ENCODE measurements at regions not wholly inside any gene's neighbourhood (a gene's known extent, or its start where the extent isn't known, plus 50 kb on each side); places are given as distances from the start of the nearest gene placed in this dataset.

DNA sequence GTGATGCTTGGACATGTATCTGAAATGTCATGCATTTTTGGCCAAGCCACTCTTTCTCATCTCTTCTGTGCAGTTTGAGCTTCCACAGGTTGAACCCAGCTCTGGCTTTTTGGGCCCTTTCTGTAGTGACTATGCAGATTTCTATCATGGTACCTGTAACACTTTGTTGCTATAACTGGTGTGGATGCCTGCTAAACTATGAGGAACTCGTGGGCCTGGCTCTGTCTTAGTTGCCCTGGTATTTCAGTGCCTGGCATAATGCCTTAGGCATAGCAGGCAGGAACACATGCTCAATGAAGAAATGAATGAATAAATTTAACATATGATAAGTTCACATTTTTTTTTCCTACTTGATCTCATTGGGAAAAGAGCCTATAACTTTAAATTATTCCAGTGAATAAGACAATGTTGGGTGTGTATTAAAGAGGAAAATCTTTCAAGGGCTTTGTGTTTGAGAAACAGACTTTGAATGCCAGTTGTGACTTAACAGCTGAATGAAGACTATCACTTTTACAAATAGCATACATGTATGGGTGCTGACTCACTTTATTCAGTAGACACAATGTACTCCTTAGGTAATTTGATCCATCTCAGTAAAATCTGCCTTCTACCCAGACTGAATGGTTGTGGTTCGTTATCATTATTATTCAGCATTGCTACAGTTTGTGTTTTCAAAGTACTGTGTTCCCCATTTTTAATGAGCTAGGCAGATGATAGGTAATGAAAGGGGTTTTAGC is 86.4 kb upstream of the MAP4K3 start:
- DNase-seq, result no peak
- peak overlapping the region; percentile 68 for H3K27ac ChIP-seq (replicated peaks)

DNA sequence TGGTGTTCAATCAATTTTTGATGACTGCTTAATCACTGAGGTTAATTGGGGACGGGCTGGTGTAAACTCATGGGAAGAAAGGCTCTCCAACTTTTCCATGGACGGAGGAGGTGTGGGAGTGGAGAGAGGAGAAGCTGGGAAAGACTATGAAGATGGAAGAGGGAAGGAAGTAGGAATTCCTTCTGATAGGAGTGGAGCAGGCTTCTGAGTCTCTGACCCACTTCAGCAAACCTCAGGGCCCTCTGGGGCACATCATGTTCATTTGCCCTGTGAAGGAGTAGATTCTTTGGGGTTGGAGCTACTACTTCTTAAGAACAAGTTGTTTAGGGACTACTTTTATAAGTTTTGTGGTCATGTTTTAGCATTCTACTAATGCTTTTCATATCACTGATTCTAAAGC is 87.0 kb upstream of the MAP4K3 start:
- Histone ChIP-seq H3K27ac (replicated peaks) (peak overlapping the region; percentile 68), H3K9me3 (replicated peaks) (peaks cover 7% of the 10 kb centered on the region), H3K4me3 (no peak overlapping the region), H3K36me3 (no peaks in the 10 kb centered on the region), H3K4me1 (peaks cover 49% of the 10 kb centered on the region), H3K27me3 (ENCODE audit: low read depth) (no peaks in the 10 kb centered on the region)
- intact Hi-C loops (cut with micrococcal nuclease), result no loop called here
- no peak for DNase-seq
- TF ChIP-seq, protein P1, sequence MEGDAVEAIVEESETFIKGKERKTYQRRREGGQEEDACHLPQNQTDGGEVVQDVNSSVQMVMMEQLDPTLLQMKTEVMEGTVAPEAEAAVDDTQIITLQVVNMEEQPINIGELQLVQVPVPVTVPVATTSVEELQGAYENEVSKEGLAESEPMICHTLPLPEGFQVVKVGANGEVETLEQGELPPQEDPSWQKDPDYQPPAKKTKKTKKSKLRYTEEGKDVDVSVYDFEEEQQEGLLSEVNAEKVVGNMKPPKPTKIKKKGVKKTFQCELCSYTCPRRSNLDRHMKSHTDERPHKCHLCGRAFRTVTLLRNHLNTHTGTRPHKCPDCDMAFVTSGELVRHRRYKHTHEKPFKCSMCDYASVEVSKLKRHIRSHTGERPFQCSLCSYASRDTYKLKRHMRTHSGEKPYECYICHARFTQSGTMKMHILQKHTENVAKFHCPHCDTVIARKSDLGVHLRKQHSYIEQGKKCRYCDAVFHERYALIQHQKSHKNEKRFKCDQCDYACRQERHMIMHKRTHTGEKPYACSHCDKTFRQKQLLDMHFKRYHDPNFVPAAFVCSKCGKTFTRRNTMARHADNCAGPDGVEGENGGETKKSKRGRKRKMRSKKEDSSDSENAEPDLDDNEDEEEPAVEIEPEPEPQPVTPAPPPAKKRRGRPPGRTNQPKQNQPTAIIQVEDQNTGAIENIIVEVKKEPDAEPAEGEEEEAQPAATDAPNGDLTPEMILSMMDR (IDR thresholded peaks at IDR 0.05; ENCODE audit: borderline replicate concordance), result no peak

More for the DNA sequence above, 86.4 kb upstream of the MAP4K3 start:
- Histone ChIP-seq H3K27me3 (ENCODE audit: low read depth) (no peaks in the 10 kb centered on the region), H3K9me3 (replicated peaks) (peaks cover 7% of the 10 kb centered on the region), H3K36me3 (no peaks in the 10 kb centered on the region), H3K4me3 (no peak overlapping the region), H3K4me1 (peaks cover 48% of the 10 kb centered on the region)
- TF ChIP-seq, protein P1 (IDR thresholded peaks at IDR 0.05; ENCODE audit: borderline replicate concordance), result no peak
- intact Hi-C loops (cut with micrococcal nuclease), result no loop called here

DNA sequence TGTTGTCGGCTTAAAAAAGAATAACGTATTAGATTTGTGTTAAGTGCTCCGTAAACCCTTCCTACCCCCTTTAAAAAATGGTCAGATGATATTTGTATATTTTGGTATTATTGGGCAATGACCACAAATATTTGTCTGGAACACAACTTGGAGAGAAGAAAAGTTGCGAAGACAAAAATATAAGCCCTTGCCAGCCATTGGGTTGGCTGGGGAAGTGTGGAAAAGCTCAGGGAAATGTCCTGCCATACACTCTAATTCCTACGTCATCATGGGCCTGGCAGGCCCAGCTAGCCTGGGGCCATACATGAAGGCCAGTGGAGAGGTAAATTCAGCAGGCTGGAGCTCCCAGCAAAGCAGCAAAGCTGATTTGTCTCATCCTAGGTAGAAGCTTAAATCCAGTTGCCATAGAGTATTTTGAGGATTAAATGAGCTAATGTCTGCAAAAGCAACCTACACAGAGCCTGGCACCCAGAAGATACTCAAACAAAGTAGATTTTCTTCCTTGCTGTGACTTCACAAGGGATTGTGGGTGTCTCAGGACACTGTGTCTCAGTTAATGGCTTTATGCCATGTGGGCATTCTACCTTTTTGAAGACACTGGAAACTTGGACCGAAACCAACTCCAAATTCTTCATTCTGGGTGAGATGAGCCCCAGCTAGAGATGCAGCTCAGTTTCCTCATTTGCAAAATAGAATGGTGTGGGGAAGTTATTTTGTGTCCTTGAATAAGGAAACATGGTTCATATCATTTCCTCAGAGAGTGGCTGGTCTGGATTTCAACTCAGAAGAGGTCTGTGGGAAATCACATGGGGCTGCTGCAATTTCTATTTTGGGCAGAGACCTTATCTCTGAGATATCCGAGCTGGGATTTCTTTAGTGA is 87.9 kb upstream of the MAP4K3 start:
- H3K4me1 ChIP-seq, result peaks cover 59% of the 10 kb centered on the region
- peaks cover 7% of the 10 kb centered on the region for H3K9me3 ChIP-seq (replicated peaks)
- no peak overlapping the region for H3K4me3 ChIP-seq
- H3K27ac ChIP-seq (replicated peaks), result peak overlapping the region; percentile 68
- DNase-seq, result no peak
- TF ChIP-seq, protein P1 (IDR thresholded peaks at IDR 0.05; ENCODE audit: borderline replicate concordance), result no peak
- intact Hi-C loops (cut with micrococcal nuclease), result no loop called here
- no peaks in the 10 kb centered on the region for H3K36me3 ChIP-seq
- H3K27me3 ChIP-seq (ENCODE audit: low read depth), result no peaks in the 10 kb centered on the region

DNA sequence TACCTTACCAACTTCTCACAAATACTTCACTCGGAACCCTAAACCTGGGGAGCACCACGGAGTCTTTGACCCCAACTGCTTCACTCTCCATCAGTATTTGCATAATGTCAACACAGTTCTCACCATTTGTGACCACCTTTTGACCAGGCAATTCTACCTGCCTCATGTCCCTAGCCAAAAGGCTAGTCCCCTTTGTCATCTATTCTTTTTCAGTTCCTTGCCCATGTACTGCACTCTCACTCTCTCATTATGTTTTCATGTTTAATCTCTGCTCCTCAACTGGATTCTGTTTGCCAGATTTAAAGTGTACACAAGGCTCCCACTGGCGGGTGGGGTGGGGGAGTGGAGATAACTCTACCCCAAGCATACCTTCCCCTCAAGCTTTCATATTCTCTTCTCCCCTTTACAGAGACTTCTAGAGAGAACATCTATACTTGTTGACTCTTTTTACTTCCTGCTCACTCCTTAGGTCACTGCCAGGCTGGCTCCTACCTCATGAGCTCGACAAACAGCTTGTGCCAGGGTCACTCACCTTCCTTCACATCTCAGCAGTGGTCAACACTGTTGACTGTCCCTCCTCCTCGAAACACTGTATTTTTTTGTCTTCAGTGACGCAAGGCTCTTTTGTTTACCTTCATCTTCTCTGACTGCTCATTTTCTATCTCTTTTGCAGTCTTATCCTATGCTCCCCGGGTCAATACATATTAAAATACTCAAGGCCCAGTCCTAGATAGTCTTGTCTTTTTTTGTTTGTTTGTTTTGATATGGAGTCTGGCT is 88.7 kb upstream of the MAP4K3 start:
- Histone ChIP-seq H3K9me3 (replicated peaks) (peaks cover 7% of the 10 kb centered on the region), H3K36me3 (no peaks in the 10 kb centered on the region), H3K4me3 (no peak overlapping the region), H3K4me1 (peaks cover 67% of the 10 kb centered on the region), H3K27me3 (ENCODE audit: low read depth) (no peaks in the 10 kb centered on the region), H3K27ac (replicated peaks) (peak overlapping the region; percentile 68)
- intact Hi-C loops (cut with micrococcal nuclease), result no loop called here
- DNase-seq, result no peak
- TF ChIP-seq, protein P1 (IDR thresholded peaks at IDR 0.05; ENCODE audit: borderline replicate concordance), result no peak

DNA sequence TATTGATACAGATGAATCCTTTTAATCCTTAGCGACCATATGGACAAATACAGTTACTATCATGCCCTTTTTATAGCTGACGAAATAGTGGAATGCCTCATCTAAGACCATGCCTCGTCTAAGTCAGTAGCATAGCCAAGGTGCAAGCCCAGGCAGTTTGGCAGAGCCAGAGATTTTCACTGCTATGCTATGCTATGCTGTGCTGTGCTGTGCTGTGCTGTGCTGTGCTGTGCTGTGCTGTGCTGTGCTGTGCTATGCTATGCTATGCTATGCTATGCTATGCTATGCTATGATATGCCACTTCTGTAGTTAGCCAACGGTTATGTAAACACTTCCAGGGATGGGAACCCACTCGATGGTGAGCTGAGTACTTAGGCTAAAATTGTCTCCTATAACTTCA is 91.6 kb upstream of the MAP4K3 start:
- TF ChIP-seq, protein P1 (IDR thresholded peaks at IDR 0.05; ENCODE audit: borderline replicate concordance), result no peak
- Histone ChIP-seq H3K27me3 (ENCODE audit: low read depth) (no peaks in the 10 kb centered on the region), H3K36me3 (no peaks in the 10 kb centered on the region), H3K4me1 (peaks cover 61% of the 10 kb centered on the region), H3K9me3 (replicated peaks) (no peaks in the 10 kb centered on the region), H3K27ac (replicated peaks) (no peak overlapping the region), H3K4me3 (no peak overlapping the region)
- DNase-seq, result no peak
- intact Hi-C loops (cut with micrococcal nuclease), result no loop called here
